ENCODE measurements at regions not wholly inside any gene's neighbourhood (a gene's known extent, or its start where the extent isn't known, plus 50 kb on each side); places are given as distances from the start of the nearest gene placed in this dataset.

GRCh38 chrX:121666171-121666570 lies 618.8 kb downstream of the GLUD2 start:
- no peak for TF ChIP-seq CTCF (conservative IDR thresholded peaks at IDR 0.05 in 1 of 2, IDR thresholded peaks at IDR 0.05 in 1 of 2; ENCODE audit: extremely low read depth in 1 of 2, insufficient read depth in 1 of 2, low read depth in 1 of 2, low read length in 2 of 2)
- TF ChIP-seq EZH2 (IDR thresholded peaks at IDR 0.05; ENCODE audit: borderline replicate concordance, low read length): no peak

All from mammary epithelial cell (primary cell).